K562 (cell line): ENCODE measurements at regions not wholly inside any gene's neighbourhood (a gene's known extent, or its start where the extent isn't known, plus 50 kb on each side); places are given as distances from the start of the nearest gene placed in this dataset.
"Not testable (repeated sequence)": the region's sequence is repeated elsewhere in the genome, so short reads cannot be mapped to it uniquely, and the experiment has no call there.

ENCODE experiments used
- ATAC-seq: fragments of 200-7000 bp; cut with Tn5 transposase; 3 replicates; pipeline ENCODE4 v1.9.1; 2020; ENCODE audit warnings: moderate library complexity
- BruUV-seq: library from RNA; stranded (reverse); fragments of 400-500 nt; replicated peaks from 2 replicates; lab custom pipeline; 2021; lab: Mats Ljungman, UMichigan
- CTCF ChIA-PET: fragments of 300-600 bp; formaldehyde crosslinking; extraction: SDS; loops from one replicate; lab custom pipeline; 2021; ENCODE audit warnings: low intra/inter-chr PET ratio; lab: Yijun Ruan, JAX
- POLR2A ChIA-PET: fragments of 300-600, 350-650 bp; sonication (Branson Sonifier 250); formaldehyde crosslinking; extraction: SDS; loops from one replicate; lab custom pipeline; 2021; ENCODE audit warnings: antibody characterized with exemption, inconsistent platforms; lab: Yijun Ruan, JAX
- DNase-seq, 4 experiments: peaks; one replicate each; pipeline versions ENCODE4 v3.0.0 to v3.0.0-alpha.2; 2011 to 2018; ENCODE audit warnings: low spot score in 3 of 4, mixed read lengths in 3 of 4; ENCODE audit errors: extremely low read depth in 1 of 4
- FAIRE-seq: peaks from 2 replicates; lab custom pipeline; 2011; peaks lifted over from hg19 to GRCh38; lab: Jason Lieb, UNC
- H2AFZ ChIP-seq: 2 replicates; pipeline ENCODE4 v1.6.0; 2011; ENCODE audit warnings: low read depth, low read length, control low read depth, inconsistent platforms
- H3K27ac ChIP-seq: fragments of 200-600 bp; 3 replicates; pipeline ENCODE4 v1.8.0; 2011; ENCODE audit warnings: low read depth, mild to moderate bottlenecking, control low read depth, inconsistent platforms, low read length, moderate library complexity, mixed read lengths; ENCODE audit errors: extremely low read depth
- H3K27me3 ChIP-seq, 2 experiments: fragments of 300-600 bp in 1 of 2; 2 replicates in 1 of 2; 3 replicates in 1 of 2; pipeline versions ENCODE4 v1.6.0 to v1.8.0; 2011; ENCODE audit warnings: inconsistent platforms in 2 of 2, low read length in 2 of 2, mild to moderate bottlenecking in 1 of 2, mixed read lengths in 1 of 2, moderate library complexity in 1 of 2; ENCODE audit not compliant: control insufficient read depth in 2 of 2, insufficient read depth in 2 of 2
- H3K36me3 ChIP-seq: fragments of 300-600 bp; 3 replicates; pipeline ENCODE4 v1.8.0; 2011; ENCODE audit warnings: mild to moderate bottlenecking, low read length, inconsistent platforms; ENCODE audit not compliant: control insufficient read depth, insufficient read depth
- H3K4me1 ChIP-seq, 2 experiments: fragments of 200-600 bp in 1 of 2; replicated peaks in 1 of 2; 2 replicates in 1 of 2; 3 replicates in 1 of 2; pipeline versions ENCODE4 v1.5.1 to v1.8.0; 2011; ENCODE audit warnings: inconsistent platforms in 2 of 2, low read length in 2 of 2, mild to moderate bottlenecking in 1 of 2, mixed read lengths in 1 of 2, moderate library complexity in 1 of 2; ENCODE audit not compliant: control insufficient read depth in 2 of 2, insufficient read depth in 2 of 2
- H3K4me2 ChIP-seq: 2 replicates; pipeline ENCODE4 v1.6.1; 2011; ENCODE audit warnings: low read length, control low read depth, inconsistent platforms, mixed read lengths; ENCODE audit not compliant: insufficient read depth
- H3K4me3 ChIP-seq: fragments of 200-600 bp; sonication (generic), shearing (Covaris generic); 2 replicates; pipeline ENCODE4 v1.5.1; 2016; ENCODE audit warnings: control low read depth, inconsistent platforms
- H3K79me2 ChIP-seq: fragments of 200-600 bp; 3 replicates; pipeline ENCODE4 v1.8.0; 2011; ENCODE audit warnings: low read length, inconsistent platforms; ENCODE audit not compliant: control insufficient read depth, insufficient read depth
- H3K9ac ChIP-seq, 2 experiments: 2 replicates each; pipeline versions ENCODE4 v1.6.0 to v1.6.1; 2011; ENCODE audit warnings: low read depth in 2 of 2, low read length in 2 of 2, control low read depth in 1 of 2, inconsistent platforms in 1 of 2, mild to moderate bottlenecking in 1 of 2, mixed read lengths in 1 of 2; ENCODE audit not compliant: insufficient read depth in 1 of 2
- H3K9me1 ChIP-seq: one replicate; pipeline ENCODE4 v1.6.0; 2011; ENCODE audit warnings: inconsistent platforms, mild to moderate bottlenecking, low read length, moderate library complexity; ENCODE audit not compliant: control insufficient read depth, insufficient read depth
- H3K9me3 ChIP-seq: replicated peaks from 2 replicates; pipeline ENCODE4 v1.5.1; 2011; ENCODE audit warnings: low read depth, low read length, inconsistent platforms; ENCODE audit not compliant: control insufficient read depth, insufficient read depth
- H4K20me1 ChIP-seq: replicated peaks from 2 replicates; pipeline ENCODE4 v1.6.1; 2011; ENCODE audit warnings: low read length, inconsistent platforms, mixed read lengths; ENCODE audit not compliant: control insufficient read depth, insufficient read depth
- CHCHD3 ChIP-seq: fragments of 250-450 bp; sonication (Bioruptor Pico); IDR thresholded peaks from 2 replicates; pipeline ENCODE4 v2.1.2; 2022; ENCODE audit warnings: mild to moderate bottlenecking
- TAF15 ChIP-seq: fragments of 200-400 bp; formaldehyde crosslinking; IDR thresholded peaks from 2 replicates; pipeline ENCODE4 v1.6.1; 2017; ENCODE audit warnings: mild to moderate bottlenecking, low read depth, low read length, moderate library complexity
- WGBS: fragments of 100-300 bp; shearing (Covaris generic); methylation state at CpG from one replicate; pipeline ENCODE4 v1.1.6; 2016; ENCODE audit warnings: low coverage, mixed read lengths; ENCODE audit not compliant: insufficient coverage; ENCODE audit errors: missing lambda C conversion rate; 5-methylcytosine and 5-hydroxymethylcytosine counted together
- in situ Hi-C: fragments of 300-500 bp; cut with MboI; formaldehyde crosslinking; loops from 4 replicates; pipeline ENCODE4 v1.15.0; 2018; ENCODE audit warnings: inconsistent platforms, mixed read lengths
- intact Hi-C: fragments of 100-400 bp; cut with micrococcal nuclease; formaldehyde crosslinking; loops from 2 replicates; pipeline ENCODE4 v1.14.2; 2022
- TF ChIP-seq, protein P1 (sequence below): sonication (generic); formaldehyde crosslinking; IDR thresholded peaks from 2 replicates; pipeline ENCODE4 v1.4.0; 2020; ENCODE audit warnings: mild to moderate bottlenecking, missing genetic modification reagents
- TF ChIP-seq, protein P2 (sequence below): sonication (generic); formaldehyde crosslinking; IDR thresholded peaks from 2 replicates; pipeline ENCODE4 v1.8.0; 2023; ENCODE audit warnings: mild to moderate bottlenecking, missing genetic modification reagents

DNA sequence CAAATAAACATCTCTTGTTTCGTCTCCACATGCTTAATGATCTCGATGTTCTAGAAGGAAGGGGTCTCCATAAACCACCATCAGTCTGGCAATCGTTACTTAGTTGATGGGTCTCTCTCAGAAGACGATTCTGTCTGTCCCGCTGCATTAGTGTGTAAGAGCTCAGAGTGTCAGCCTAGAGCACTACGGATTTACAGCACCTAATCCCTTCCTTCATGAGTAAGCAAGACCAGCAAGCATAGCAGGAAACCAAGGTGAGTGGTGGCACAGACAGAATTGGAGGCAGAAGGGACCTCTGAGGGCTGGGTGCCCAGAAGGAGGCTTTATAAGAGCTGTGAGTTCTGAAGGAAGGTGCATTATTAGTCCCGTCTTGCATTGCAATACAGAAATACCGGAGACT, 440.1 kb downstream of the RBFOX1 start (continued):
- TF ChIP-seq, protein P1, sequence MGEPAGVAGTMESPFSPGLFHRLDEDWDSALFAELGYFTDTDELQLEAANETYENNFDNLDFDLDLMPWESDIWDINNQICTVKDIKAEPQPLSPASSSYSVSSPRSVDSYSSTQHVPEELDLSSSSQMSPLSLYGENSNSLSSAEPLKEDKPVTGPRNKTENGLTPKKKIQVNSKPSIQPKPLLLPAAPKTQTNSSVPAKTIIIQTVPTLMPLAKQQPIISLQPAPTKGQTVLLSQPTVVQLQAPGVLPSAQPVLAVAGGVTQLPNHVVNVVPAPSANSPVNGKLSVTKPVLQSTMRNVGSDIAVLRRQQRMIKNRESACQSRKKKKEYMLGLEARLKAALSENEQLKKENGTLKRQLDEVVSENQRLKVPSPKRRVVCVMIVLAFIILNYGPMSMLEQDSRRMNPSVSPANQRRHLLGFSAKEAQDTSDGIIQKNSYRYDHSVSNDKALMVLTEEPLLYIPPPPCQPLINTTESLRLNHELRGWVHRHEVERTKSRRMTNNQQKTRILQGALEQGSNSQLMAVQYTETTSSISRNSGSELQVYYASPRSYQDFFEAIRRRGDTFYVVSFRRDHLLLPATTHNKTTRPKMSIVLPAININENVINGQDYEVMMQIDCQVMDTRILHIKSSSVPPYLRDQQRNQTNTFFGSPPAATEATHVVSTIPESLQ (CRISPR knock-in tag), result no peak
- TF ChIP-seq TAF15 (no peak), CHCHD3 (CRISPR knock-in tag) (no peak)
- TF ChIP-seq, protein P2, sequence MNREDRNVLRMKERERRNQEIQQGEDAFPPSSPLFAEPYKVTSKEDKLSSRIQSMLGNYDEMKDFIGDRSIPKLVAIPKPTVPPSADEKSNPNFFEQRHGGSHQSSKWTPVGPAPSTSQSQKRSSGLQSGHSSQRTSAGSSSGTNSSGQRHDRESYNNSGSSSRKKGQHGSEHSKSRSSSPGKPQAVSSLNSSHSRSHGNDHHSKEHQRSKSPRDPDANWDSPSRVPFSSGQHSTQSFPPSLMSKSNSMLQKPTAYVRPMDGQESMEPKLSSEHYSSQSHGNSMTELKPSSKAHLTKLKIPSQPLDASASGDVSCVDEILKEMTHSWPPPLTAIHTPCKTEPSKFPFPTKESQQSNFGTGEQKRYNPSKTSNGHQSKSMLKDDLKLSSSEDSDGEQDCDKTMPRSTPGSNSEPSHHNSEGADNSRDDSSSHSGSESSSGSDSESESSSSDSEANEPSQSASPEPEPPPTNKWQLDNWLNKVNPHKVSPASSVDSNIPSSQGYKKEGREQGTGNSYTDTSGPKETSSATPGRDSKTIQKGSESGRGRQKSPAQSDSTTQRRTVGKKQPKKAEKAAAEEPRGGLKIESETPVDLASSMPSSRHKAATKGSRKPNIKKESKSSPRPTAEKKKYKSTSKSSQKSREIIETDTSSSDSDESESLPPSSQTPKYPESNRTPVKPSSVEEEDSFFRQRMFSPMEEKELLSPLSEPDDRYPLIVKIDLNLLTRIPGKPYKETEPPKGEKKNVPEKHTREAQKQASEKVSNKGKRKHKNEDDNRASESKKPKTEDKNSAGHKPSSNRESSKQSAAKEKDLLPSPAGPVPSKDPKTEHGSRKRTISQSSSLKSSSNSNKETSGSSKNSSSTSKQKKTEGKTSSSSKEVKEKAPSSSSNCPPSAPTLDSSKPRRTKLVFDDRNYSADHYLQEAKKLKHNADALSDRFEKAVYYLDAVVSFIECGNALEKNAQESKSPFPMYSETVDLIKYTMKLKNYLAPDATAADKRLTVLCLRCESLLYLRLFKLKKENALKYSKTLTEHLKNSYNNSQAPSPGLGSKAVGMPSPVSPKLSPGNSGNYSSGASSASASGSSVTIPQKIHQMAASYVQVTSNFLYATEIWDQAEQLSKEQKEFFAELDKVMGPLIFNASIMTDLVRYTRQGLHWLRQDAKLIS (CRISPR knock-in tag), result no peak

- in situ Hi-C loops, BruUV-seq, H3K27ac ChIP-seq, POLR2A ChIA-PET, FAIRE-seq, H3K27me3 ChIP-seq, H3K4me2 ChIP-seq, H3K9ac ChIP-seq, ATAC-seq, H3K4me1 ChIP-seq, H2AFZ ChIP-seq, CTCF ChIA-PET, H3K36me3 ChIP-seq, H3K9me1 ChIP-seq, H3K9me3 ChIP-seq, H4K20me1 ChIP-seq, H3K4me3 ChIP-seq, intact Hi-C loops, DNase-seq, H3K79me2 ChIP-seq: not testable (repeated sequence)
- WGBS, result 28% methylated on average over 6 of the region's 6 CpGs
Observed at GRCh38 chr16:7769091-7769490, 436.4 kb downstream of the RBFOX1 start.
